GM12891 (cell line): ENCODE measurements at regions not wholly inside any gene's neighbourhood (a gene's known extent, or its start where the extent isn't known, plus 50 kb on each side); places are given as distances from the start of the nearest gene placed in this dataset.

ENCODE experiments used
- POLR2A ChIP-seq: IDR thresholded peaks from 2 replicates; pipeline ENCODE4 v1.6.1; 2011; ENCODE audit warnings: low read depth, low read length, control low read depth
- POLR2AphosphoS5 ChIP-seq: IDR thresholded peaks from 2 replicates; pipeline ENCODE4 v1.6.1; 2011; ENCODE audit warnings: low read depth, low read length, control low read depth
- TAF1 ChIP-seq: IDR thresholded peaks from 2 replicates; pipeline ENCODE4 v1.6.1; 2011; ENCODE audit warnings: low read depth, low read length, control low read depth

DNA sequence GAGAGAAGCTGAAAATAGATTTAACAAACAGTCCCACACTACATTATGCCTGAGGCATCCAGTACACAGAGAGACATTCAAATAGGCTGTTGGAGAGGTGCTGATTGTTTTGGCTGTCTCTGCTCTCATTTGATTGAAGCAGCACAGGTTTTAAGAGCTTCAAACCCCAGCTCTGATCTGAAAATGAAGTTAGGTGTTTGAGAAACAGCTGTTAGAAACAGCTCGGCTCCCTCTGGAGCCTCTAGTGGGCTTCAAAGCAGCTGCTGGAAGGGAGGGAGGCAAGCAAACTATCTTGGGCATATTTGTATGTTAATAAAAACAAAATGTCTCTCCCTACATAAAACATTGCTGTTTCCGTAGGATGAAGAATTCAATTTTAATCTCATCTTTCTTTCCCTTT, 607.3 kb upstream of the GOT2 start:
- TF ChIP-seq POLR2AphosphoS5: no peak
- TF ChIP-seq POLR2A: no peak
- TF ChIP-seq TAF1: no peak
